Panc1 (cell line): ENCODE measurements at regions not wholly inside any gene's neighbourhood (a gene's known extent, or its start where the extent isn't known, plus 50 kb on each side); places are given as distances from the start of the nearest gene placed in this dataset.

Experiments
- ATAC-seq: fragments of 200-7000 bp; cut with Tn5 transposase; 2 replicates; pipeline ENCODE4 v1.9.1; 2020; ENCODE audit warnings: mild to moderate bottlenecking, moderate library complexity
- BruUV-seq: library from RNA; stranded (reverse); fragments of 400-500 nt; replicated peaks from 2 replicates; lab custom pipeline; 2021; lab: Mats Ljungman, UMichigan
- CTCF ChIA-PET: fragments of 300-600 bp; sonication (Branson Sonifier 250); formaldehyde crosslinking; loops from one replicate; lab custom pipeline; 2022; ENCODE audit warnings: antibody characterized with exemption; lab: Charles Lee
- POLR2A ChIA-PET: fragments of 300-600 bp; sonication (Branson Sonifier 250); formaldehyde crosslinking; loops from one replicate; lab custom pipeline; 2022; ENCODE audit warnings: antibody characterized with exemption; lab: Charles Lee
- DNase-seq: peaks from one replicate; pipeline ENCODE4 v3.0.0-alpha.2; 2010; ENCODE audit warnings: low read depth, low spot score
- H3K27ac ChIP-seq: 2 replicates; pipeline ENCODE4 v1.5.1; 2011; ENCODE audit warnings: mild to moderate bottlenecking, low read length, inconsistent platforms
- H3K27me3 ChIP-seq: fragments of 200-500 bp; sonication (Bioruptor generic); 2 replicates; pipeline ENCODE4 v1.6.0; 2014; ENCODE audit warnings: low read length, inconsistent platforms; ENCODE audit not compliant: control insufficient read depth, insufficient read depth
- H3K36me3 ChIP-seq: fragments of 200-500 bp; sonication (Bioruptor generic); 2 replicates; pipeline ENCODE4 v1.5.1; 2014; ENCODE audit warnings: inconsistent platforms, mild to moderate bottlenecking, low read length, moderate library complexity; ENCODE audit not compliant: control insufficient read depth, insufficient read depth
- H3K4me1 ChIP-seq: 2 replicates; pipeline ENCODE4 v1.5.1; 2011; ENCODE audit warnings: inconsistent platforms, mild to moderate bottlenecking, low read length, moderate library complexity; ENCODE audit not compliant: control insufficient read depth, insufficient read depth
- H3K4me3 ChIP-seq, 2 experiments: 2 replicates each; pipeline ENCODE4 v1.5.1; 2011 to 2012; ENCODE audit warnings: low read depth in 2 of 2, low read length in 2 of 2, mild to moderate bottlenecking in 2 of 2, inconsistent platforms in 1 of 2, moderate library complexity in 1 of 2
- H3K9me3 ChIP-seq: fragments of 200-500 bp; sonication (Bioruptor generic); 2 replicates; pipeline ENCODE4 v1.5.1; 2014; ENCODE audit warnings: low read depth, mild to moderate bottlenecking, inconsistent platforms, low read length, moderate library complexity; ENCODE audit not compliant: control insufficient read depth, insufficient read depth
- CTCF ChIP-seq: fragments of 450-650 bp; IDR thresholded peaks from 2 replicates; pipeline ENCODE4 v1.5.1; 2017; ENCODE audit warnings: mild to moderate bottlenecking
- POLR2AphosphoS5 ChIP-seq: IDR thresholded peaks from 2 replicates; pipeline ENCODE4 v1.6.1; 2012; ENCODE audit warnings: mild to moderate bottlenecking, low read depth, low read length, moderate library complexity
- REST ChIP-seq, 2 experiments: IDR thresholded peaks; 2 replicates each; pipeline ENCODE4 v1.6.1; 2011 to 2012; ENCODE audit warnings: low read depth in 2 of 2, control low read depth in 1 of 2, low read length in 1 of 2, mild to moderate bottlenecking in 1 of 2, moderate library complexity in 1 of 2; ENCODE audit not compliant: insufficient read depth in 1 of 2
- SIN3A ChIP-seq: IDR thresholded peaks from 2 replicates; pipeline ENCODE4 v1.6.1; 2012; ENCODE audit warnings: low read depth, mild to moderate bottlenecking, low read length, moderate library complexity, borderline replicate concordance; ENCODE audit not compliant: insufficient read depth
- TCF7L2 ChIP-seq: IDR thresholded peaks from 2 replicates; pipeline ENCODE4 v1.6.1; 2011; ENCODE audit warnings: mild to moderate bottlenecking, low read depth, low read length, inconsistent platforms
- in situ Hi-C: cut with HindIII; loops from 2 replicates; pipeline ENCODE4 v1.10.0; 2016; ENCODE audit warnings: low sequenced_read_pairs, low pct_unique_long_range_greater_than_20kb
- intact Hi-C: fragments of 100-400 bp; cut with micrococcal nuclease; formaldehyde crosslinking; loops from one replicate; pipeline ENCODE4 v1.10.0; 2022; ENCODE audit not compliant: unreplicated experiment

- in situ Hi-C loops (no loop called here), intact Hi-C loops (no loop called here)
- DNase-seq, result no peak
- Histone ChIP-seq H3K36me3 (no peaks in the 10 kb centered on the region), H3K4me3 (no peak overlapping the region), H3K4me1 (no peaks in the 10 kb centered on the region), H3K9me3 (no peaks in the 10 kb centered on the region), H3K27ac (no peak overlapping the region), H3K27me3 (no peaks in the 10 kb centered on the region)
- TF ChIP-seq POLR2AphosphoS5, result no peak
- TF ChIP-seq CTCF, result no peak
- no peak for TF ChIP-seq SIN3A
- no peak for TF ChIP-seq TCF7L2
- no peak for TF ChIP-seq REST (IDR thresholded peaks at IDR 0.05; ENCODE audit: insufficient read depth in 1 of 2, low read depth in 2 of 2, low read length in 1 of 2)
- ChIA-PET POLR2A (no interaction called here), CTCF (no interaction called here)
- no TSS peak for BruUV-seq
- ATAC-seq, result no peak
Observed at GRCh38 chr17:14547016-14547415, 246.1 kb downstream of the HS3ST3B1 start.

- H3K4me1 ChIP-seq, result no peaks in the 10 kb centered on the region
- ChIA-PET POLR2A (no interaction called here), CTCF (no interaction called here)
- no peak for TF ChIP-seq TCF7L2
- TF ChIP-seq SIN3A, result no peak
- no peak for TF ChIP-seq REST (IDR thresholded peaks at IDR 0.05; ENCODE audit: insufficient read depth in 1 of 2, low read depth in 2 of 2, low read length in 1 of 2)
- no peak for TF ChIP-seq POLR2AphosphoS5
- TF ChIP-seq CTCF, result no peak
- in situ Hi-C loops, result no loop called here
- H3K27ac ChIP-seq, result no peak overlapping the region
- no TSS peak for BruUV-seq
- no peaks in the 10 kb centered on the region for H3K27me3 ChIP-seq
- H3K9me3 ChIP-seq, result no peaks in the 10 kb centered on the region
- intact Hi-C loops, result no loop called here
- DNase-seq (no peak), ATAC-seq (no peak)
- no peak overlapping the region for H3K4me3 ChIP-seq
- no peaks in the 10 kb centered on the region for H3K36me3 ChIP-seq
Observed at GRCh38 chr17:14545156-14545906, 244.4 kb downstream of the HS3ST3B1 start.
